ENCODE measurements at regions not wholly inside any gene's neighbourhood (a gene's known extent, or its start where the extent isn't known, plus 50 kb on each side); places are given as distances from the start of the nearest gene placed in this dataset.

DNA sequence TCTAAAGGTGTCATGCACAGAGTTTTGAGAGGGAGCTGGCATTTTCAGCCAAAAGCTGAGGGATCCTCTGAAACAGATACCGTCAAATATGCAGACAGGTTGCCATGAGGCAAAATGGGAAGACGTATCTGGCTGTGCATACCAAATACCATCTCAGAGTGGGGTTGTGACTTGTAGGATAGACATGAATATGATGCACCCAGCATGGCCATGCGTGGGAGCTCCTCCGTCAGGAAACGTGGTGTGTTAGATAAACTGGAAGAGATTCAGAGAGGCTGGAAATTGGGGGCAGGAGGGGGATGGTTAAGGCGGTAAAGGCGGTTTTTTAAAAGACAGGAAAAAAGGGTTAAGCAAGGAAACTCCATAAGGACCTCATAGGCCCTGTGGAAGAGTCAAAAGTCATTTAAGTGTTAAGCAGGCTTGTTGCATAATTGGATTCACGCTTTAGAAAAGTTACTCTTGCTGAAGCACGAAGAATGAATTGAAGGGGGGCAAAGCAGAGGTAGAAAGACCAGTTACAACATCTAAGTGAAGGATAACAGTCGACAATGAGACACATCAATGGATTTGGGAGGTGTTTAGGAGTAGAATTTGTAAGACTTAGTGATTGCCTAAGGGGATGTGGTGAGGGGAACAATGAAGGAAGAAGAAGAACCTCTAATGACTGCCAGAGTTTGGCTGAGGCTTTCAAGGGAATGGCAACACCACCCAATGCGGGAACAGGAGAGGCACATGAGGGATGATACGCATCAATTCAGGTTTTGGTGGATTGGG is 139.6 kb upstream of the CTAGE1 start:
- no peak overlapping the region for H3K4me3 ChIP-seq (ENCODE audit: low read length)
- H3K9ac ChIP-seq (ENCODE audit: low read length) = no peak overlapping the region
- no peak overlapping the region for H2AFZ ChIP-seq (ENCODE audit: low read depth, low read length)
- peaks cover 48% of the 10 kb centered on the region for H3K27me3 ChIP-seq (ENCODE audit: insufficient read depth, low read depth, low read length)
- H3K36me3 ChIP-seq (ENCODE audit: insufficient read depth, low read length) = no peaks in the 10 kb centered on the region
- H3K79me2 ChIP-seq (replicated peaks; ENCODE audit: insufficient read depth, low read length) = no peaks in the 10 kb centered on the region
- TF ChIP-seq CTCF (IDR thresholded peaks at IDR 0.05; ENCODE audit: poor library complexity, severe bottlenecking) (no peak), SMC3 (conservative IDR thresholded peaks at IDR 0.05; ENCODE audit: poor library complexity) (no peak), EZH2 (IDR thresholded peaks at IDR 0.05; ENCODE audit: borderline replicate concordance, insufficient read depth, low read length, poor library complexity, severe bottlenecking) (no peak), EP300 (conservative IDR thresholded peaks at IDR 0.05; ENCODE audit: poor library complexity, severe bottlenecking) (no peak), MXI1 (conservative IDR thresholded peaks at IDR 0.05; ENCODE audit: poor library complexity, severe bottlenecking) (no peak), RAD21 (conservative IDR thresholded peaks at IDR 0.05) (no peak), POLR2AphosphoS5 (IDR thresholded peaks at IDR 0.05) (no peak), TAF1 (IDR thresholded peaks at IDR 0.05; ENCODE audit: low read depth) (no peak)
- TF ChIP-seq, protein P1, sequence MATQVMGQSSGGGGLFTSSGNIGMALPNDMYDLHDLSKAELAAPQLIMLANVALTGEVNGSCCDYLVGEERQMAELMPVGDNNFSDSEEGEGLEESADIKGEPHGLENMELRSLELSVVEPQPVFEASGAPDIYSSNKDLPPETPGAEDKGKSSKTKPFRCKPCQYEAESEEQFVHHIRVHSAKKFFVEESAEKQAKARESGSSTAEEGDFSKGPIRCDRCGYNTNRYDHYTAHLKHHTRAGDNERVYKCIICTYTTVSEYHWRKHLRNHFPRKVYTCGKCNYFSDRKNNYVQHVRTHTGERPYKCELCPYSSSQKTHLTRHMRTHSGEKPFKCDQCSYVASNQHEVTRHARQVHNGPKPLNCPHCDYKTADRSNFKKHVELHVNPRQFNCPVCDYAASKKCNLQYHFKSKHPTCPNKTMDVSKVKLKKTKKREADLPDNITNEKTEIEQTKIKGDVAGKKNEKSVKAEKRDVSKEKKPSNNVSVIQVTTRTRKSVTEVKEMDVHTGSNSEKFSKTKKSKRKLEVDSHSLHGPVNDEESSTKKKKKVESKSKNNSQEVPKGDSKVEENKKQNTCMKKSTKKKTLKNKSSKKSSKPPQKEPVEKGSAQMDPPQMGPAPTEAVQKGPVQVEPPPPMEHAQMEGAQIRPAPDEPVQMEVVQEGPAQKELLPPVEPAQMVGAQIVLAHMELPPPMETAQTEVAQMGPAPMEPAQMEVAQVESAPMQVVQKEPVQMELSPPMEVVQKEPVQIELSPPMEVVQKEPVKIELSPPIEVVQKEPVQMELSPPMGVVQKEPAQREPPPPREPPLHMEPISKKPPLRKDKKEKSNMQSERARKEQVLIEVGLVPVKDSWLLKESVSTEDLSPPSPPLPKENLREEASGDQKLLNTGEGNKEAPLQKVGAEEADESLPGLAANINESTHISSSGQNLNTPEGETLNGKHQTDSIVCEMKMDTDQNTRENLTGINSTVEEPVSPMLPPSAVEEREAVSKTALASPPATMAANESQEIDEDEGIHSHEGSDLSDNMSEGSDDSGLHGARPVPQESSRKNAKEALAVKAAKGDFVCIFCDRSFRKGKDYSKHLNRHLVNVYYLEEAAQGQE (IDR thresholded peaks at IDR 0.05; ENCODE audit: borderline replicate concordance) = no peak
- no peaks in the 10 kb centered on the region for H3K9me2 ChIP-seq (ENCODE audit: insufficient read depth, low read length)
- H4K20me1 ChIP-seq (ENCODE audit: insufficient read depth) = no peaks in the 10 kb centered on the region
- no peaks in the 10 kb centered on the region for H3K9me3 ChIP-seq (ENCODE audit: low read length)
- no peak overlapping the region for H3K27ac ChIP-seq (ENCODE audit: low read length)
- no peak overlapping the region for H3K4me2 ChIP-seq (ENCODE audit: low read length)
- H3F3A ChIP-seq (ENCODE audit: insufficient read depth, low read length, poor library complexity, severe bottlenecking) = no peaks in the 10 kb centered on the region

GRCh38 chr18:22558945-22559385 is 141.2 kb upstream of the CTAGE1 start:
- H2AFZ ChIP-seq (ENCODE audit: low read depth, low read length) = no peak overlapping the region
- H3K9me2 ChIP-seq (ENCODE audit: insufficient read depth, low read length) = no peaks in the 10 kb centered on the region
- H3K4me3 ChIP-seq (ENCODE audit: low read length) = peak overlapping the region; percentile 68
- no peaks in the 10 kb centered on the region for H3K79me2 ChIP-seq (replicated peaks; ENCODE audit: insufficient read depth, low read length)
- no peaks in the 10 kb centered on the region for H4K20me1 ChIP-seq (ENCODE audit: insufficient read depth)
- H3F3A ChIP-seq (ENCODE audit: insufficient read depth, low read length, poor library complexity, severe bottlenecking) = no peaks in the 10 kb centered on the region
- TF ChIP-seq, protein P1 (IDR thresholded peaks at IDR 0.05; ENCODE audit: borderline replicate concordance) = no peak
- TF ChIP-seq TAF1 (IDR thresholded peaks at IDR 0.05; ENCODE audit: low read depth) = no peak
- TF ChIP-seq POLR2AphosphoS5 (IDR thresholded peaks at IDR 0.05) = no peak
- TF ChIP-seq SMC3 (conservative IDR thresholded peaks at IDR 0.05; ENCODE audit: poor library complexity) = no peak
- no peak for TF ChIP-seq EZH2 (IDR thresholded peaks at IDR 0.05; ENCODE audit: borderline replicate concordance, insufficient read depth, low read length, poor library complexity, severe bottlenecking)
- peaks cover 62% of the 10 kb centered on the region for H3K27me3 ChIP-seq (ENCODE audit: insufficient read depth, low read depth, low read length)
- no peaks in the 10 kb centered on the region for H3K9me3 ChIP-seq (ENCODE audit: low read length)
- H3K27ac ChIP-seq (ENCODE audit: low read length) = no peak overlapping the region
- no peak overlapping the region for H3K4me2 ChIP-seq (ENCODE audit: low read length)
- H3K36me3 ChIP-seq (ENCODE audit: insufficient read depth, low read length) = no peaks in the 10 kb centered on the region
- no peak overlapping the region for H3K9ac ChIP-seq (ENCODE audit: low read length)

Data from neural cell (in vitro differentiated cells).